K562 (cell line): ENCODE measurements at regions not wholly inside any gene's neighbourhood (a gene's known extent, or its start where the extent isn't known, plus 50 kb on each side); places are given as distances from the start of the nearest gene placed in this dataset.

ENCODE experiments used
- ATAC-seq: fragments of 200-7000 bp; cut with Tn5 transposase; 3 replicates; pipeline ENCODE4 v1.9.1; 2020; ENCODE audit warnings: moderate library complexity
- BruUV-seq: library from RNA; stranded (reverse); fragments of 400-500 nt; replicated peaks from 2 replicates; lab custom pipeline; 2021; lab: Mats Ljungman, UMichigan
- CTCF ChIA-PET: fragments of 300-600 bp; formaldehyde crosslinking; extraction: SDS; loops from one replicate; lab custom pipeline; 2021; ENCODE audit warnings: low intra/inter-chr PET ratio; lab: Yijun Ruan, JAX
- POLR2A ChIA-PET: fragments of 300-600, 350-650 bp; sonication (Branson Sonifier 250); formaldehyde crosslinking; extraction: SDS; loops from one replicate; lab custom pipeline; 2021; ENCODE audit warnings: antibody characterized with exemption, inconsistent platforms; lab: Yijun Ruan, JAX
- DNase-seq, 4 experiments: peaks; one replicate each; pipeline versions ENCODE4 v3.0.0 to v3.0.0-alpha.2; 2011 to 2018; ENCODE audit warnings: low spot score in 3 of 4, mixed read lengths in 3 of 4; ENCODE audit errors: extremely low read depth in 1 of 4
- FAIRE-seq: peaks from 2 replicates; lab custom pipeline; 2011; peaks lifted over from hg19 to GRCh38; lab: Jason Lieb, UNC
- H2AFZ ChIP-seq: 2 replicates; pipeline ENCODE4 v1.6.0; 2011; ENCODE audit warnings: low read depth, low read length, control low read depth, inconsistent platforms
- H3K27ac ChIP-seq: fragments of 200-600 bp; 3 replicates; pipeline ENCODE4 v1.8.0; 2011; ENCODE audit warnings: low read depth, mild to moderate bottlenecking, control low read depth, inconsistent platforms, low read length, moderate library complexity, mixed read lengths; ENCODE audit errors: extremely low read depth
- H3K27me3 ChIP-seq, 2 experiments: fragments of 300-600 bp in 1 of 2; 2 replicates in 1 of 2; 3 replicates in 1 of 2; pipeline versions ENCODE4 v1.6.0 to v1.8.0; 2011; ENCODE audit warnings: inconsistent platforms in 2 of 2, low read length in 2 of 2, mild to moderate bottlenecking in 1 of 2, mixed read lengths in 1 of 2, moderate library complexity in 1 of 2; ENCODE audit not compliant: control insufficient read depth in 2 of 2, insufficient read depth in 2 of 2
- H3K36me3 ChIP-seq: fragments of 300-600 bp; 3 replicates; pipeline ENCODE4 v1.8.0; 2011; ENCODE audit warnings: mild to moderate bottlenecking, low read length, inconsistent platforms; ENCODE audit not compliant: control insufficient read depth, insufficient read depth
- H3K4me1 ChIP-seq, 2 experiments: fragments of 200-600 bp in 1 of 2; replicated peaks in 1 of 2; 2 replicates in 1 of 2; 3 replicates in 1 of 2; pipeline versions ENCODE4 v1.5.1 to v1.8.0; 2011; ENCODE audit warnings: inconsistent platforms in 2 of 2, low read length in 2 of 2, mild to moderate bottlenecking in 1 of 2, mixed read lengths in 1 of 2, moderate library complexity in 1 of 2; ENCODE audit not compliant: control insufficient read depth in 2 of 2, insufficient read depth in 2 of 2
- H3K4me2 ChIP-seq: 2 replicates; pipeline ENCODE4 v1.6.1; 2011; ENCODE audit warnings: low read length, control low read depth, inconsistent platforms, mixed read lengths; ENCODE audit not compliant: insufficient read depth
- H3K4me3 ChIP-seq: fragments of 200-600 bp; sonication (generic), shearing (Covaris generic); 2 replicates; pipeline ENCODE4 v1.5.1; 2016; ENCODE audit warnings: control low read depth, inconsistent platforms
- H3K79me2 ChIP-seq: fragments of 200-600 bp; 3 replicates; pipeline ENCODE4 v1.8.0; 2011; ENCODE audit warnings: low read length, inconsistent platforms; ENCODE audit not compliant: control insufficient read depth, insufficient read depth
- H3K9ac ChIP-seq, 2 experiments: 2 replicates each; pipeline versions ENCODE4 v1.6.0 to v1.6.1; 2011; ENCODE audit warnings: low read depth in 2 of 2, low read length in 2 of 2, control low read depth in 1 of 2, inconsistent platforms in 1 of 2, mild to moderate bottlenecking in 1 of 2, mixed read lengths in 1 of 2; ENCODE audit not compliant: insufficient read depth in 1 of 2
- H3K9me1 ChIP-seq: one replicate; pipeline ENCODE4 v1.6.0; 2011; ENCODE audit warnings: inconsistent platforms, mild to moderate bottlenecking, low read length, moderate library complexity; ENCODE audit not compliant: control insufficient read depth, insufficient read depth
- H3K9me3 ChIP-seq: replicated peaks from 2 replicates; pipeline ENCODE4 v1.5.1; 2011; ENCODE audit warnings: low read depth, low read length, inconsistent platforms; ENCODE audit not compliant: control insufficient read depth, insufficient read depth
- H4K20me1 ChIP-seq: replicated peaks from 2 replicates; pipeline ENCODE4 v1.6.1; 2011; ENCODE audit warnings: low read length, inconsistent platforms, mixed read lengths; ENCODE audit not compliant: control insufficient read depth, insufficient read depth
- BRCA1 ChIP-seq, 2 experiments: fragments of 450-650 bp in 1 of 2; sonication (generic) in 1 of 2; formaldehyde crosslinking in 1 of 2; IDR thresholded peaks; 2 replicates each; pipeline versions ENCODE4 v1.5.0 to v1.6.1; 2017 to 2020; ENCODE audit warnings: mild to moderate bottlenecking in 1 of 2, missing genetic modification reagents in 1 of 2
- CBX5 ChIP-seq: IDR thresholded peaks from 2 replicates; pipeline ENCODE4 v1.6.1; 2014; ENCODE audit warnings: low read depth, borderline replicate concordance
- ETS2 ChIP-seq: IDR thresholded peaks from 2 replicates; pipeline ENCODE4 v1.6.1; 2016; ENCODE audit warnings: borderline replicate concordance, missing genetic modification characterization, mild to moderate bottlenecking, moderate library complexity, missing compliant biosample characterization; ENCODE audit not compliant: poor library complexity, severe bottlenecking
- FIP1L1 ChIP-seq: fragments of 200-400 bp; formaldehyde crosslinking; IDR thresholded peaks from 2 replicates; pipeline ENCODE4 v1.6.1; 2018; ENCODE audit warnings: mild to moderate bottlenecking, low read depth, low read length; ENCODE audit not compliant: poor library complexity, severe bottlenecking
- MAFF ChIP-seq: IDR thresholded peaks from 2 replicates; pipeline ENCODE4 v1.6.1; 2012; ENCODE audit warnings: low read length, improper control_type of control experiment
- NCOA4 ChIP-seq: fragments of 450-650 bp; IDR thresholded peaks from 2 replicates; pipeline ENCODE4 v1.6.1; 2018; ENCODE audit warnings: mild to moderate bottlenecking; ENCODE audit not compliant: partially characterized antibody
- SETDB1 ChIP-seq: IDR thresholded peaks from one replicate; pipeline ENCODE4 v1.6.1; 2012; ENCODE audit warnings: low read length, control low read depth, inconsistent platforms
- SRSF9 ChIP-seq: fragments of 200-400 bp; formaldehyde crosslinking; IDR thresholded peaks from 2 replicates; pipeline ENCODE4 v1.6.1; 2017; ENCODE audit warnings: low read depth, low read length, borderline replicate concordance
- TSC22D4 ChIP-seq: fragments of 450-650 bp; IDR thresholded peaks from 2 replicates; pipeline ENCODE4 v1.6.1; 2016; ENCODE audit warnings: missing genetic modification characterization, missing biosample characterization, control low read depth
- ZBTB12 ChIP-seq: fragments of 250-450 bp; sonication (Bioruptor Pico); IDR thresholded peaks from 2 replicates; pipeline ENCODE4 v1.4.0; 2020
- ZSCAN32 ChIP-seq: fragments of 450-650 bp; formaldehyde crosslinking; IDR thresholded peaks from 2 replicates; pipeline ENCODE4 v1.4.0; 2020; ENCODE audit warnings: mild to moderate bottlenecking, moderate library complexity
- WGBS: fragments of 100-300 bp; shearing (Covaris generic); methylation state at CpG from one replicate; pipeline ENCODE4 v1.1.6; 2016; ENCODE audit warnings: low coverage, mixed read lengths; ENCODE audit not compliant: insufficient coverage; ENCODE audit errors: missing lambda C conversion rate; 5-methylcytosine and 5-hydroxymethylcytosine counted together
- in situ Hi-C: fragments of 300-500 bp; cut with MboI; formaldehyde crosslinking; loops from 4 replicates; pipeline ENCODE4 v1.15.0; 2018; ENCODE audit warnings: inconsistent platforms, mixed read lengths
- intact Hi-C: fragments of 100-400 bp; cut with micrococcal nuclease; formaldehyde crosslinking; loops from 2 replicates; pipeline ENCODE4 v1.14.2; 2022

- TF ChIP-seq ZBTB12 (CRISPR knock-in tag) = no peak
- no peak for TF ChIP-seq SRSF9
- no peak for TF ChIP-seq ETS2 (tag)
- TF ChIP-seq BRCA1 (IDR thresholded peaks at IDR 0.05) = no peak
- no peak for TF ChIP-seq BRCA1 (CRISPR knock-in tag; IDR thresholded peaks at IDR 0.05)
- no peak for TF ChIP-seq FIP1L1
Measured at GRCh38 chr6:148614602-148615001, 132.2 kb upstream of the UST start (continued).

- POLR2A ChIA-PET = no interaction called here
- no peaks in the 10 kb centered on the region for H3K9me1 ChIP-seq
- H3K4me1 ChIP-seq = no peaks in the 10 kb centered on the region
- no peak for FAIRE-seq
- H2AFZ ChIP-seq = no peak overlapping the region
- no peaks in the 10 kb centered on the region for H3K9me3 ChIP-seq
- intact Hi-C loops (no loop called here), in situ Hi-C loops (no loop called here)
- H3K4me2 ChIP-seq = no peak overlapping the region
- H3K4me3 ChIP-seq = no peak overlapping the region
- H3K79me2 ChIP-seq = no peaks in the 10 kb centered on the region
- TF ChIP-seq NCOA4 (no peak), SETDB1 (no peak), MAFF (no peak), CBX5 (no peak), TSC22D4 (tag) (no peak), ZSCAN32 (CRISPR knock-in tag) (no peak)
- 0% methylated on average over 3 of the region's 3 CpGs for WGBS
- H3K27me3 ChIP-seq = peaks cover 0 to 1% of the 10 kb centered on the region in 2 experiments; a peak in 3 of 5 replicates
- H3K27ac ChIP-seq = no peak overlapping the region
- H3K36me3 ChIP-seq = no peaks in the 10 kb centered on the region
- no peak for ATAC-seq
- CTCF ChIA-PET = no interaction called here
- DNase-seq = no peak
- H3K9ac ChIP-seq = no peak overlapping the region
- no peaks in the 10 kb centered on the region for H4K20me1 ChIP-seq
- no TSS peak for BruUV-seq
Measured at GRCh38 chr6:148616841-148617240, 130.0 kb upstream of the UST start.
